ENCODE measurements at regions not wholly inside any gene's neighbourhood (a gene's known extent, or its start where the extent isn't known, plus 50 kb on each side); places are given as distances from the start of the nearest gene placed in this dataset.

GRCh38 chr6:86010915-86011786, 368.5 kb upstream of the SYNCRIP start:
- no peak overlapping the region for H3K4me3 ChIP-seq (ENCODE audit: low read depth, low read length)
- no peaks in the 10 kb centered on the region for H3K27me3 ChIP-seq (ENCODE audit: control insufficient read depth, insufficient read depth, low read length)
- H3K36me3 ChIP-seq (ENCODE audit: control insufficient read depth, insufficient read depth, low read length) = no peaks in the 10 kb centered on the region
- DNase-seq (ENCODE audit: low read depth) = no peak
- FAIRE-seq = no peak
- TF ChIP-seq CTCF (IDR thresholded peaks at IDR 0.05; ENCODE audit: insufficient read depth, low read length, severe bottlenecking) = no peak

GRCh38 chr6:85997206-85997605, 354.5 kb upstream of the SYNCRIP start:
- TF ChIP-seq CTCF (IDR thresholded peaks at IDR 0.05; ENCODE audit: insufficient read depth, low read length, severe bottlenecking) = no peak
- FAIRE-seq (no peak), DNase-seq (ENCODE audit: low read depth) (peak; percentile 13)

GRCh38 chr6:85996034-85996375, 353.3 kb upstream of the SYNCRIP start:
- Histone ChIP-seq H3K27me3 (ENCODE audit: control insufficient read depth, insufficient read depth, low read length) (no peaks in the 10 kb centered on the region), H3K4me3 (ENCODE audit: low read depth, low read length) (no peak overlapping the region), H3K36me3 (ENCODE audit: control insufficient read depth, insufficient read depth, low read length) (no peaks in the 10 kb centered on the region)
- no peak for TF ChIP-seq CTCF (IDR thresholded peaks at IDR 0.05; ENCODE audit: insufficient read depth, low read length, severe bottlenecking)
- FAIRE-seq = no peak
- DNase-seq (ENCODE audit: low read depth) = no peak

More at GRCh38 chr6:85997206-85997605, 354.5 kb upstream of the SYNCRIP start:
- no peak overlapping the region for H3K4me3 ChIP-seq (ENCODE audit: low read depth, low read length)
- H3K27me3 ChIP-seq (ENCODE audit: control insufficient read depth, insufficient read depth, low read length) = no peaks in the 10 kb centered on the region
- H3K36me3 ChIP-seq (ENCODE audit: control insufficient read depth, insufficient read depth, low read length) = no peaks in the 10 kb centered on the region

GRCh38 chr6:85995339-85996033, 352.8 kb upstream of the SYNCRIP start:
- Histone ChIP-seq H3K36me3 (ENCODE audit: control insufficient read depth, insufficient read depth, low read length) (no peaks in the 10 kb centered on the region), H3K27me3 (ENCODE audit: control insufficient read depth, insufficient read depth, low read length) (no peaks in the 10 kb centered on the region), H3K4me3 (ENCODE audit: low read depth, low read length) (no peak overlapping the region)
- DNase-seq (ENCODE audit: low read depth) = no peak
- no peak for FAIRE-seq
- no peak for TF ChIP-seq CTCF (IDR thresholded peaks at IDR 0.05; ENCODE audit: insufficient read depth, low read length, severe bottlenecking)

GRCh38 chr6:85986681-85987080, 344.0 kb upstream of the SYNCRIP start:
- Histone ChIP-seq H3K4me3 (ENCODE audit: low read depth, low read length) (no peak overlapping the region), H3K36me3 (ENCODE audit: control insufficient read depth, insufficient read depth, low read length) (no peaks in the 10 kb centered on the region), H3K27me3 (ENCODE audit: control insufficient read depth, insufficient read depth, low read length) (no peaks in the 10 kb centered on the region)
- FAIRE-seq (no peak), DNase-seq (ENCODE audit: low read depth) (no peak)
- no peak for TF ChIP-seq CTCF (IDR thresholded peaks at IDR 0.05; ENCODE audit: insufficient read depth, low read length, severe bottlenecking)
